Ishikawa (cell line): ENCODE measurements at regions not wholly inside any gene's neighbourhood (a gene's known extent, or its start where the extent isn't known, plus 50 kb on each side); places are given as distances from the start of the nearest gene placed in this dataset.

ENCODE experiments used
- CEBPB ChIP-seq: IDR thresholded peaks from 2 replicates; pipeline ENCODE4 v1.6.1; 2012
- CREB1 ChIP-seq: IDR thresholded peaks from 2 replicates; pipeline ENCODE4 v1.6.1; 2012; ENCODE audit warnings: low read depth
- EGR1 ChIP-seq: IDR thresholded peaks from 2 replicates; pipeline ENCODE4 v1.6.1; 2012
- EP300 ChIP-seq: IDR thresholded peaks from 2 replicates; pipeline ENCODE4 v1.6.1; 2012; ENCODE audit warnings: borderline replicate concordance
- FOXM1 ChIP-seq: IDR thresholded peaks from 2 replicates; pipeline ENCODE4 v1.6.1; 2012; ENCODE audit warnings: low read depth, borderline replicate concordance
- MAX ChIP-seq: IDR thresholded peaks from 2 replicates; pipeline ENCODE4 v1.6.1; 2012
- NFIC ChIP-seq: IDR thresholded peaks from 2 replicates; pipeline ENCODE4 v1.6.1; 2012
- RAD21 ChIP-seq: IDR thresholded peaks from 2 replicates; pipeline ENCODE4 v1.6.1; 2012; ENCODE audit warnings: low read depth
- TAF1 ChIP-seq: IDR thresholded peaks from 2 replicates; pipeline ENCODE4 v1.6.1; 2012; ENCODE audit warnings: low read depth, mild to moderate bottlenecking
- TCF12 ChIP-seq: IDR thresholded peaks from 2 replicates; pipeline ENCODE4 v1.6.1; 2012; ENCODE audit warnings: low read depth
- TEAD4 ChIP-seq: IDR thresholded peaks from 2 replicates; pipeline ENCODE4 v1.6.1; 2012
- YY1 ChIP-seq: IDR thresholded peaks from 2 replicates; pipeline ENCODE4 v1.6.1; 2012; ENCODE audit warnings: low read depth
- ZBTB7A ChIP-seq: IDR thresholded peaks from 2 replicates; pipeline ENCODE4 v1.6.1; 2012; ENCODE audit warnings: low read depth
- TF ChIP-seq, protein P1 (sequence below): IDR thresholded peaks from 2 replicates; pipeline ENCODE4 v1.6.1; 2012
- TF ChIP-seq, protein P2 (sequence below): IDR thresholded peaks from 2 replicates; pipeline ENCODE4 v1.6.1; 2012; ENCODE audit warnings: low read depth, mild to moderate bottlenecking

GRCh38 chr15:38707802-38708671 is 143.4 kb upstream of the RASGRP1 start:
- TF ChIP-seq, protein P1, sequence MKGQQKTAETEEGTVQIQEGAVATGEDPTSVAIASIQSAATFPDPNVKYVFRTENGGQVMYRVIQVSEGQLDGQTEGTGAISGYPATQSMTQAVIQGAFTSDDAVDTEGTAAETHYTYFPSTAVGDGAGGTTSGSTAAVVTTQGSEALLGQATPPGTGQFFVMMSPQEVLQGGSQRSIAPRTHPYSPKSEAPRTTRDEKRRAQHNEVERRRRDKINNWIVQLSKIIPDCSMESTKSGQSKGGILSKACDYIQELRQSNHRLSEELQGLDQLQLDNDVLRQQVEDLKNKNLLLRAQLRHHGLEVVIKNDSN: no peak
- peak; percentile 86 for TF ChIP-seq RAD21
- no peak for TF ChIP-seq EGR1
- no peak for TF ChIP-seq ZBTB7A
- no peak for TF ChIP-seq EP300
- TF ChIP-seq FOXM1: no peak
- no peak for TF ChIP-seq YY1
- TF ChIP-seq TAF1: no peak

DNA sequence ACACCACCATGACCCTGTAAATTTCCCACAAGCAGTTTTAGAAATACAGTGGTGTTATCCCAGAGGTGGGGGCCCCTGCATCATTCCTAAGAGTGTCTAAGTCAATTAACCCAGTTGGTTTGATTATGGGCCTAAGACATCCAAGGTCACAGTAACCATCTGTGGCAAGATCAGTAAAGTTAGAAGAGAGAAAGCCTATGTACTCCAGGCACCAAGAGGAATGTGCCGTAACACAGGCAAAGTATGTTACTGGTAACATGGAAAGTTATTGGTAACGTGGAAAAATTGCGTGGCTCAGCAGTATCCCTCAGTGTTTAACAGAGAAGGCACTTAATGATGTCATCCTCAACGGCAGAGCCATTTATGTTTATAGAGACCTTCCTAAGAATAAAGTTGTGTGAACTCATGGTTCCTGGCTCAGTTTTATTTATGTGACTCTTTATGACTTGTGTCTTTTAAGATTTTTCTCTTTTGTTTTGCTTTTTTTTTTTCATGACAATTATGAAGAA is 144.1 kb upstream of the RASGRP1 start:
- TF ChIP-seq TEAD4: no peak
- TF ChIP-seq EGR1: no peak
- no peak for TF ChIP-seq FOXM1
- TF ChIP-seq MAX: no peak
- TF ChIP-seq ZBTB7A: no peak
- TF ChIP-seq CREB1: no peak

DNA sequence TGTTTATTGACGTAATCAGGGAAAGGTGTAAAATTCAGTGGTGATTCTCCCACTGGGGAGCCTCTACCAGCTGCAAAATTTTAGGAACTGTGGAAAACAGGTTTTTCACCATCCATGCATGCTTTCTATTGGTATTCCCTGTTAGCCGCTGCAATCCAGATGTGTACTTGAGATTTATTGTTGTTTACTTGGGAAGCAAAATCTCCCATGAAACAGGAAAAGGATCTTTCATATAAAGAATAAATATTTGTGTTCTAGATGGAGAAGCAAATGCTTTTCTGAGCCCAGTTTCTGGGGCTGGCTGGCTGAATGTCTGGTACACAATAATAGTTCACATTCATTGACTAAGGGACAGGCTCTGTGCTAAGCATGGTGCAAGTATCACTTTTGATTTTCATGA is 144.6 kb upstream of the RASGRP1 start:
- TF ChIP-seq MAX: no peak
- TF ChIP-seq RAD21: no peak
- no peak for TF ChIP-seq ZBTB7A
- no peak for TF ChIP-seq EGR1
- TF ChIP-seq YY1: no peak
- TF ChIP-seq, protein P2, sequence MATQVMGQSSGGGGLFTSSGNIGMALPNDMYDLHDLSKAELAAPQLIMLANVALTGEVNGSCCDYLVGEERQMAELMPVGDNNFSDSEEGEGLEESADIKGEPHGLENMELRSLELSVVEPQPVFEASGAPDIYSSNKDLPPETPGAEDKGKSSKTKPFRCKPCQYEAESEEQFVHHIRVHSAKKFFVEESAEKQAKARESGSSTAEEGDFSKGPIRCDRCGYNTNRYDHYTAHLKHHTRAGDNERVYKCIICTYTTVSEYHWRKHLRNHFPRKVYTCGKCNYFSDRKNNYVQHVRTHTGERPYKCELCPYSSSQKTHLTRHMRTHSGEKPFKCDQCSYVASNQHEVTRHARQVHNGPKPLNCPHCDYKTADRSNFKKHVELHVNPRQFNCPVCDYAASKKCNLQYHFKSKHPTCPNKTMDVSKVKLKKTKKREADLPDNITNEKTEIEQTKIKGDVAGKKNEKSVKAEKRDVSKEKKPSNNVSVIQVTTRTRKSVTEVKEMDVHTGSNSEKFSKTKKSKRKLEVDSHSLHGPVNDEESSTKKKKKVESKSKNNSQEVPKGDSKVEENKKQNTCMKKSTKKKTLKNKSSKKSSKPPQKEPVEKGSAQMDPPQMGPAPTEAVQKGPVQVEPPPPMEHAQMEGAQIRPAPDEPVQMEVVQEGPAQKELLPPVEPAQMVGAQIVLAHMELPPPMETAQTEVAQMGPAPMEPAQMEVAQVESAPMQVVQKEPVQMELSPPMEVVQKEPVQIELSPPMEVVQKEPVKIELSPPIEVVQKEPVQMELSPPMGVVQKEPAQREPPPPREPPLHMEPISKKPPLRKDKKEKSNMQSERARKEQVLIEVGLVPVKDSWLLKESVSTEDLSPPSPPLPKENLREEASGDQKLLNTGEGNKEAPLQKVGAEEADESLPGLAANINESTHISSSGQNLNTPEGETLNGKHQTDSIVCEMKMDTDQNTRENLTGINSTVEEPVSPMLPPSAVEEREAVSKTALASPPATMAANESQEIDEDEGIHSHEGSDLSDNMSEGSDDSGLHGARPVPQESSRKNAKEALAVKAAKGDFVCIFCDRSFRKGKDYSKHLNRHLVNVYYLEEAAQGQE: no peak
- TF ChIP-seq FOXM1: no peak
- TF ChIP-seq NFIC: no peak
- TF ChIP-seq TAF1: no peak
- TF ChIP-seq, protein P1: no peak
- TF ChIP-seq CEBPB: no peak
- TF ChIP-seq TEAD4: no peak
- no peak for TF ChIP-seq EP300
- TF ChIP-seq CREB1: no peak
- no peak for TF ChIP-seq TCF12

GRCh38 chr15:38714309-38715072 is 149.9 kb upstream of the RASGRP1 start:
- TF ChIP-seq ZBTB7A (no peak), TAF1 (no peak), EGR1 (no peak), YY1 (no peak)

GRCh38 chr15:38720893-38721567 is 156.4 kb upstream of the RASGRP1 start:
- TF ChIP-seq TCF12 (no peak), EGR1 (no peak), CEBPB (no peak), TEAD4 (no peak), MAX (no peak), FOXM1 (no peak), YY1 (no peak), CREB1 (no peak), RAD21 (no peak), ZBTB7A (no peak), NFIC (no peak), TAF1 (no peak), EP300 (no peak)
- TF ChIP-seq, protein P2: no peak
- TF ChIP-seq, protein P1: no peak
